ENCODE measurements at regions not wholly inside any gene's neighbourhood (a gene's known extent, or its start where the extent isn't known, plus 50 kb on each side); places are given as distances from the start of the nearest gene placed in this dataset.
A peak's percentile ranks its signal among the peaks of the same experiment; 100 is the strongest.
"Not testable (repeated sequence)": the region's sequence is repeated elsewhere in the genome, so short reads cannot be mapped to it uniquely, and the experiment has no call there.

- no peak for DNase-seq
Measured at GRCh38 chr20:53855733-53856132, 214.7 kb downstream of the BCAS1 start.

- DNase-seq = not testable (repeated sequence)
Measured at GRCh38 chr20:53854609-53854926, 215.8 kb downstream of the BCAS1 start.

- DNase-seq = no peak
Measured at GRCh38 chr20:53853111-53853713, 217.2 kb downstream of the BCAS1 start.

GRCh38 chr20:53852691-53853090 lies 217.7 kb downstream of the BCAS1 start:
- no peak for DNase-seq

GRCh38 chr20:53852014-53852413 lies 218.4 kb downstream of the BCAS1 start:
- DNase-seq = no peak

GRCh38 chr20:53850319-53850718 lies 220.1 kb downstream of the BCAS1 start:
- DNase-seq = no peak

- no peak for DNase-seq
Measured at GRCh38 chr20:53849471-53850059, 220.8 kb downstream of the BCAS1 start.

- DNase-seq = no peak
Measured at GRCh38 chr20:53848304-53848703, 222.1 kb downstream of the BCAS1 start.

GRCh38 chr20:53847837-53848170 lies 222.6 kb downstream of the BCAS1 start:
- DNase-seq = no peak

- no peak for DNase-seq
Measured at GRCh38 chr20:53847139-53847836, 223.1 kb downstream of the BCAS1 start.

GRCh38 chr20:53846640-53847039 lies 223.8 kb downstream of the BCAS1 start:
- no peak for DNase-seq

- DNase-seq = no peak
Measured at GRCh38 chr20:53845980-53846379, 224.4 kb downstream of the BCAS1 start.

- peak; percentile 35 for DNase-seq
Measured at GRCh38 chr20:53844259-53844658, 226.1 kb downstream of the BCAS1 start.

- no peak for DNase-seq
Measured at GRCh38 chr20:53843645-53844044, 226.7 kb downstream of the BCAS1 start.

- DNase-seq = no peak
Measured at GRCh38 chr20:53842301-53843099, 227.9 kb downstream of the BCAS1 start.

- DNase-seq = no peak
Measured at GRCh38 chr20:53841741-53842140, 228.7 kb downstream of the BCAS1 start.

- peak; percentile 69 for DNase-seq
Measured at GRCh38 chr20:53840532-53840931, 229.9 kb downstream of the BCAS1 start.

- no peak for DNase-seq
Measured at GRCh38 chr20:53839423-53840176, 230.8 kb downstream of the BCAS1 start.

GRCh38 chr20:53838311-53838868 lies 232.0 kb downstream of the BCAS1 start:
- no peak for DNase-seq

GRCh38 chr20:53837126-53837826 lies 233.1 kb downstream of the BCAS1 start:
- no peak for DNase-seq

GRCh38 chr20:53834749-53835148 lies 235.6 kb downstream of the BCAS1 start:
- no peak for DNase-seq

- DNase-seq = peak; percentile 19
Measured at GRCh38 chr20:53834062-53834442, 236.3 kb downstream of the BCAS1 start.
